GM18951 (cell line): ENCODE measurements at regions not wholly inside any gene's neighbourhood (a gene's known extent, or its start where the extent isn't known, plus 50 kb on each side); places are given as distances from the start of the nearest gene placed in this dataset.

Experiments
- POLR2A ChIP-seq: IDR thresholded peaks from 4 replicates; pipeline ENCODE4 v1.6.1; 2011; ENCODE audit warnings: mild to moderate bottlenecking; ENCODE audit not compliant: insufficient read length, insufficient read depth; ENCODE audit errors: extremely low read depth
- in situ Hi-C: fragments of 300-500 bp; cut with MboI; formaldehyde crosslinking; loops from one replicate; pipeline ENCODE4 v1.12.0; 2022; ENCODE audit warnings: low sequenced_read_pairs, mixed read lengths, inconsistent platforms; ENCODE audit not compliant: unreplicated experiment

- TF ChIP-seq POLR2A: no peak
Observed at GRCh38 chr20:39248171-39248861, 286.2 kb downstream of the DHX35 start.

GRCh38 chr20:39246436-39246835 lies 284.3 kb downstream of the DHX35 start:
- TF ChIP-seq POLR2A: no peak
- in situ Hi-C loops: no loop called here

More at GRCh38 chr20:39248171-39248861, 286.2 kb downstream of the DHX35 start:
- in situ Hi-C loops: no loop called here

GRCh38 chr20:39245685-39246311 lies 283.7 kb downstream of the DHX35 start:
- in situ Hi-C loops: no loop called here
- TF ChIP-seq POLR2A: no peak

GRCh38 chr20:39243962-39244361 lies 281.8 kb downstream of the DHX35 start:
- no peak for TF ChIP-seq POLR2A
- in situ Hi-C loops: no loop called here

- in situ Hi-C loops: no loop called here
- TF ChIP-seq POLR2A: no peak
Observed at GRCh38 chr20:39242614-39243013, 280.5 kb downstream of the DHX35 start.

GRCh38 chr20:39234520-39235095 lies 272.5 kb downstream of the DHX35 start:
- no peak for TF ChIP-seq POLR2A
- in situ Hi-C loops: no loop called here

- in situ Hi-C loops: no loop called here
Observed at GRCh38 chr20:39233755-39234154, 271.6 kb downstream of the DHX35 start.

GRCh38 chr20:39227416-39227815 lies 265.3 kb downstream of the DHX35 start:
- TF ChIP-seq POLR2A: no peak
- in situ Hi-C loops: no loop called here

More at GRCh38 chr20:39233755-39234154, 271.6 kb downstream of the DHX35 start:
- TF ChIP-seq POLR2A: no peak

GRCh38 chr20:39225978-39226377 lies 263.8 kb downstream of the DHX35 start:
- in situ Hi-C loops: no loop called here

GRCh38 chr20:39225536-39225935 lies 263.4 kb downstream of the DHX35 start:
- no peak for TF ChIP-seq POLR2A
- in situ Hi-C loops: no loop called here

More at GRCh38 chr20:39225978-39226377, 263.8 kb downstream of the DHX35 start:
- TF ChIP-seq POLR2A: no peak

- TF ChIP-seq POLR2A: no peak
- in situ Hi-C loops: no loop called here
Observed at GRCh38 chr20:39222101-39222500, 260.0 kb downstream of the DHX35 start.

- in situ Hi-C loops: no loop called here
- no peak for TF ChIP-seq POLR2A
Observed at GRCh38 chr20:39216195-39216594, 254.1 kb downstream of the DHX35 start.

GRCh38 chr20:39214828-39215227 lies 252.7 kb downstream of the DHX35 start:
- in situ Hi-C loops: no loop called here
- no peak for TF ChIP-seq POLR2A
